Loucy (cell line): ENCODE measurements at regions not wholly inside any gene's neighbourhood (a gene's known extent, or its start where the extent isn't known, plus 50 kb on each side); places are given as distances from the start of the nearest gene placed in this dataset.

Experiments used
- H2AFZ ChIP-seq: fragments of 200-600 bp; sonication (generic); 2 replicates; pipeline ENCODE4 v1.6.0; 2016; ENCODE audit warnings: antibody characterized with exemption, mild to moderate bottlenecking, low read length, moderate library complexity
- H3F3A ChIP-seq: fragments of 200-600 bp; 2 replicates; pipeline ENCODE4 v1.6.0; 2016; ENCODE audit warnings: antibody characterized with exemption, low read depth, mild to moderate bottlenecking
- H3K27me3 ChIP-seq: fragments of 200-600 bp; sonication (generic); 2 replicates; pipeline ENCODE4 v1.6.1; 2014; ENCODE audit warnings: low read length, mild to moderate bottlenecking; ENCODE audit not compliant: insufficient read depth, poor library complexity, severe bottlenecking
- H3K36me3 ChIP-seq: fragments of 200-600 bp; sonication (generic); 2 replicates; pipeline ENCODE4 v1.6.1; 2016; ENCODE audit warnings: low read length; ENCODE audit not compliant: insufficient read depth
- H3K4me1 ChIP-seq: fragments of 200-600 bp; sonication (generic); 2 replicates; pipeline ENCODE4 v1.5.1; 2014; ENCODE audit warnings: low read length, mild to moderate bottlenecking; ENCODE audit not compliant: insufficient read depth, poor library complexity, severe bottlenecking
- H3K4me2 ChIP-seq: fragments of 200-600 bp; sonication (generic); 2 replicates; pipeline ENCODE4 v1.6.0; 2014; ENCODE audit warnings: antibody characterized with exemption, low read length, low read depth, mild to moderate bottlenecking; ENCODE audit not compliant: poor library complexity, severe bottlenecking
- H3K4me3 ChIP-seq: fragments of 200-600 bp; sonication (generic); 2 replicates; pipeline ENCODE4 v1.5.1; 2014; ENCODE audit warnings: low read length, mild to moderate bottlenecking, mixed read lengths; ENCODE audit not compliant: poor library complexity, severe bottlenecking
- H3K79me2 ChIP-seq: fragments of 200-600 bp; sonication (generic); 2 replicates; pipeline ENCODE4 v1.6.1; 2014; ENCODE audit warnings: low read length; ENCODE audit not compliant: insufficient read depth
- H3K9ac ChIP-seq: fragments of 200-600 bp; sonication (generic); 2 replicates; pipeline ENCODE4 v1.6.0; 2014; ENCODE audit warnings: mild to moderate bottlenecking, low read depth, low read length, moderate library complexity; ENCODE audit not compliant: poor library complexity, severe bottlenecking
- H3K9me2 ChIP-seq: fragments of 200-600 bp; sonication (generic); replicated peaks from 2 replicates; pipeline ENCODE4 v1.6.1; 2016; ENCODE audit warnings: low read depth, low read length, mixed read lengths
- H3K9me3 ChIP-seq: fragments of 200-600 bp; sonication (generic); 2 replicates; pipeline ENCODE4 v1.6.1; 2014; ENCODE audit warnings: mild to moderate bottlenecking, antibody characterized with exemption, low read length, low read depth; ENCODE audit not compliant: insufficient read depth
- H4K20me1 ChIP-seq: fragments of 200-600 bp; sonication (generic); 2 replicates; pipeline ENCODE4 v1.6.0; 2014; ENCODE audit warnings: antibody characterized with exemption, low read length, mild to moderate bottlenecking; ENCODE audit not compliant: insufficient read depth, poor library complexity, severe bottlenecking
- EZH2phosphoT487 ChIP-seq: fragments of 200-600 bp; IDR thresholded peaks from 2 replicates; pipeline ENCODE4 v1.6.1; 2018; ENCODE audit warnings: antibody characterized with exemption, mild to moderate bottlenecking, moderate library complexity, borderline replicate concordance
- TF ChIP-seq, protein P1 (sequence below): fragments of 200-600 bp; sonication (generic); conservative IDR thresholded peaks from 2 replicates; pipeline ENCODE4 v1.5.1; 2014; ENCODE audit warnings: mild to moderate bottlenecking, antibody characterized with exemption, low read length

DNA sequence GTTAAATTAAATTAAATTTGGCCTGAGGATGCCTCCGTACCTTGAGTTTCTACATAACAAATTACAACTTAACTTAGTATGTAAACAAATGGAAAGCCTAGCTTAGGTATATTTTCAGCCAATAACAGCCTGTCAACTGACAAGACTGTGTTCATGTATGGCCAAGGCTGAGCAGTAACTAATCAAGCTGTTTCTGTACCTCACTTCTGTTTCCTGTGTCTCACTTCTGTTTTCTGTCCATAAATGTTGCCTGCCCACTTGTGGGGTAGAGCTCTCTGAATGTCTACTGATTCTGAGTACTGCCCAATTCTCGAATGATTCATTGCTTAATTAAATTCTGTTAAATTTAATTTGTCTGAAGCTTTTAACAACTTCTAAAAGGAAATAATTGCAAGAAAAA, 445.2 kb downstream of the PCDH11X start:
- Histone ChIP-seq H3K27me3 (no peaks in the 10 kb centered on the region), H3K4me3 (no peak overlapping the region), H3K4me2 (no peak overlapping the region), H3K79me2 (no peaks in the 10 kb centered on the region), H3K4me1 (no peaks in the 10 kb centered on the region), H3K36me3 (no peaks in the 10 kb centered on the region), H4K20me1 (no peaks in the 10 kb centered on the region), H3F3A (no peaks in the 10 kb centered on the region), H3K9me2 (no peaks in the 10 kb centered on the region), H2AFZ (no peak overlapping the region), H3K9me3 (no peaks in the 10 kb centered on the region), H3K9ac (no peak overlapping the region)
- no peak for TF ChIP-seq EZH2phosphoT487
- TF ChIP-seq, protein P1, sequence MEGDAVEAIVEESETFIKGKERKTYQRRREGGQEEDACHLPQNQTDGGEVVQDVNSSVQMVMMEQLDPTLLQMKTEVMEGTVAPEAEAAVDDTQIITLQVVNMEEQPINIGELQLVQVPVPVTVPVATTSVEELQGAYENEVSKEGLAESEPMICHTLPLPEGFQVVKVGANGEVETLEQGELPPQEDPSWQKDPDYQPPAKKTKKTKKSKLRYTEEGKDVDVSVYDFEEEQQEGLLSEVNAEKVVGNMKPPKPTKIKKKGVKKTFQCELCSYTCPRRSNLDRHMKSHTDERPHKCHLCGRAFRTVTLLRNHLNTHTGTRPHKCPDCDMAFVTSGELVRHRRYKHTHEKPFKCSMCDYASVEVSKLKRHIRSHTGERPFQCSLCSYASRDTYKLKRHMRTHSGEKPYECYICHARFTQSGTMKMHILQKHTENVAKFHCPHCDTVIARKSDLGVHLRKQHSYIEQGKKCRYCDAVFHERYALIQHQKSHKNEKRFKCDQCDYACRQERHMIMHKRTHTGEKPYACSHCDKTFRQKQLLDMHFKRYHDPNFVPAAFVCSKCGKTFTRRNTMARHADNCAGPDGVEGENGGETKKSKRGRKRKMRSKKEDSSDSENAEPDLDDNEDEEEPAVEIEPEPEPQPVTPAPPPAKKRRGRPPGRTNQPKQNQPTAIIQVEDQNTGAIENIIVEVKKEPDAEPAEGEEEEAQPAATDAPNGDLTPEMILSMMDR = no peak

- H3K4me3 ChIP-seq = no peak overlapping the region
- no peak for TF ChIP-seq EZH2phosphoT487
- H3K27me3 ChIP-seq = no peaks in the 10 kb centered on the region
- H3F3A ChIP-seq = no peaks in the 10 kb centered on the region
- H4K20me1 ChIP-seq = no peaks in the 10 kb centered on the region
- H3K9ac ChIP-seq = no peak overlapping the region
- H3K4me1 ChIP-seq = no peaks in the 10 kb centered on the region
- H3K36me3 ChIP-seq = no peaks in the 10 kb centered on the region
- H2AFZ ChIP-seq = no peak overlapping the region
- no peaks in the 10 kb centered on the region for H3K9me2 ChIP-seq
- H3K79me2 ChIP-seq = no peaks in the 10 kb centered on the region
- H3K9me3 ChIP-seq = no peaks in the 10 kb centered on the region
- no peak overlapping the region for H3K4me2 ChIP-seq
These were observed 451.5 kb downstream of the PCDH11X start for GRCh38 chrX:92230628-92231027.

- no peaks in the 10 kb centered on the region for H3K9me2 ChIP-seq
- H3K9ac ChIP-seq = no peak overlapping the region
- no peak overlapping the region for H2AFZ ChIP-seq
- H3K79me2 ChIP-seq = no peaks in the 10 kb centered on the region
- H3K4me1 ChIP-seq = no peaks in the 10 kb centered on the region
- no peak for TF ChIP-seq EZH2phosphoT487
- TF ChIP-seq, protein P1 = no peak
- H3F3A ChIP-seq = no peaks in the 10 kb centered on the region
- no peaks in the 10 kb centered on the region for H3K9me3 ChIP-seq
- H4K20me1 ChIP-seq = no peaks in the 10 kb centered on the region
- no peak overlapping the region for H3K4me3 ChIP-seq
- no peaks in the 10 kb centered on the region for H3K27me3 ChIP-seq
- no peaks in the 10 kb centered on the region for H3K36me3 ChIP-seq
- no peak overlapping the region for H3K4me2 ChIP-seq
These were observed 452.2 kb downstream of the PCDH11X start for GRCh38 chrX:92231391-92231790.

- Histone ChIP-seq H3K79me2 (no peaks in the 10 kb centered on the region), H3K9me3 (no peaks in the 10 kb centered on the region), H3K4me3 (no peak overlapping the region), H3K27me3 (no peaks in the 10 kb centered on the region), H3K9ac (no peak overlapping the region), H3K36me3 (no peaks in the 10 kb centered on the region), H4K20me1 (no peaks in the 10 kb centered on the region), H3K4me1 (no peaks in the 10 kb centered on the region), H3K9me2 (no peaks in the 10 kb centered on the region), H3K4me2 (no peak overlapping the region), H3F3A (no peaks in the 10 kb centered on the region), H2AFZ (no peak overlapping the region)
- no peak for TF ChIP-seq EZH2phosphoT487
- TF ChIP-seq, protein P1 = peak; percentile 48
These were observed 453.0 kb downstream of the PCDH11X start for GRCh38 chrX:92232182-92232581.
